NCI-H748 (cell line): ENCODE measurements at regions not wholly inside any gene's neighbourhood (a gene's known extent, or its start where the extent isn't known, plus 50 kb on each side); places are given as distances from the start of the nearest gene placed in this dataset.
"Not testable (repeated sequence)": the region's sequence is repeated elsewhere in the genome, so short reads cannot be mapped to it uniquely, and the experiment has no call there.

Source experiments
- DNase-seq: peaks from one replicate; lab custom pipeline; 2025; ENCODE audit not compliant: unreplicated experiment; lab: John Stamatoyannopoulos, UW

DNA sequence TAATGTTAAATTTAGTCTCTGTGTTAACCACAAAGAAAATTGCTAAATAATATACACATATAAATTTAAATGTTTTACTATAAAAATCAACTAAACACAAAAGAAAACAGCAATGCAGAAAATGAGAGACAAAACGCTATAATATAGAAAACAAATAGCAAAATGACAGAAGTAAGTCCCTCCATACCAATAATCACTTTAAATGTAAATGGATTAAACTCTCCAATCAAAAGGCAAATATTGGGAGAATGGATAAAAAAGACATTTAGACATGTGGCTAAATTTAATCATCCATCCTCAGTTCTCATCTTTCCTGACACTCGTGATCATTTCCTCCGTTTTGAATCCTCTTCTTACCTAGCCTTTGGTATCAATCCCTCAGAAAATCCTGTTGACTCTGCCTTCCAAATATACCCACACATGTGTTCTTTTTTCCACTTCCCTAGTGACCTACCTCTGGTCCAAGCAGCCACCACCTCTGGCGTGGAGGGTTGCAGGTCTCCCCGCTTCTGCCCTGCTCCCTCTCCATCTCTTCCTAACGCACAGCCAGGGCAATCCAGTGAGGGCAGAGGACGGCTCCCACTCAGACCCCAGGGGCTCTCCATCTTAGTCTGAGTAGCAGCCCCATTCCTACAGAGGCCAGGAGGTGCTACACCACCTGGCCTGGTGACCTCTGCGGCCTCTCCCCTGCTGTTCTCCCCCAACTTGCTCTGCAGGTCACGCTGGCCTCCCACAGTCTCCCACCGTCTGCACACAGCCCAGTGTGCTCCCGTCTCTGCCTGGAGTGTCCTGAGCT, 149.2 kb downstream of the RNASET2 start:
- no peak for DNase-seq

DNA sequence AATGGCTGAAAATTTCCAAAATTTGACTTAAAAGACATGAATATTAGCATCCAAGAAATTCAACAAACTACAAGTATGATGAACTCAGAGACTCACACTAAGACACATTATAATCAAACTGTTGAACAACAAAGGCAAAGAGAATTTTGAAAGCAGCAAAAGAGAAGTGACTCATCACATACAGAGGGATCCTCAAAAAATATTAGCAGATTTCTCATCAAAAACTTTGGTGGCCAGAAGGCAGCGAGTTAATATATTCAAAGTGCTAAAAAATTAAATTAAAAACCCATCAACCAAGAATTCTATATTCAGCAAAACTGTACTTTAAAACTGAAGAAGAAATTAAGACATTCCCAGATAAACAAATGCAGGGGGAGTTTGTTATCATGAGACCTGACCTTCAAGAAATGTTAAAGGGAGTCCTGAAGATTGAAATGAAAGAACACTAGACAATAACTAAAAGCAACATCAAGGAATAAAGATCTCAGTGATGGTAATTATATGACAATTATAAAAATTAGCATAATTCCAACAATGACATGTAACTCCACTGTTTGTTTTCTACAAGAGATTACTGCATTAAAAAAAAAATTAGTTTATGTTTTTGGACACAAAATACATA, 150.0 kb downstream of the RNASET2 start:
- no peak for DNase-seq

DNA sequence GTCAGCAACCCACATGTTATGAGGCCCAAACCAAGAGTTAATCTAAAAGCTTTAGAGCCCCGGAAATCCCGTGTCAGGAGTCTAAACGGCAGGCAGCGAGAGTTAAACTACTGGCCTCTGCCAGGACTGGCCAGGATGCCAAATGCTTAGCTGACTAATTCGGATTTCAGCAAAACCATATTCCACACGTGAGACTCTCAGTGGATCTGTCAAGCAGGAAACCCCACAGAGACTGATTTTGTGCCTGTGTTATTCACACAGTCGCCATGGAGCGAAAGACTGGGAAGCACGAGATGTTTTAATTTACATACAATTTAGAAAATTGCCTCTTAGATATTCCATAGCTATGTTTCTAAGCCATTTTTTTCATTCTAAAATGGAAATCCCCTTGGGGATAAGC, 152.9 kb downstream of the RNASET2 start:
- DNase-seq, result no peak

- DNase-seq, result no peak
Observed at GRCh38 chr6:166802401-166802800, 153.9 kb downstream of the RNASET2 start.

GRCh38 chr6:166800137-166800536, 156.2 kb downstream of the RNASET2 start:
- DNase-seq, result no peak

GRCh38 chr6:166798652-166799051, 157.7 kb downstream of the RNASET2 start:
- DNase-seq, result no peak

GRCh38 chr6:166796610-166797009, 159.7 kb downstream of the RNASET2 start:
- DNase-seq, result no peak

DNA sequence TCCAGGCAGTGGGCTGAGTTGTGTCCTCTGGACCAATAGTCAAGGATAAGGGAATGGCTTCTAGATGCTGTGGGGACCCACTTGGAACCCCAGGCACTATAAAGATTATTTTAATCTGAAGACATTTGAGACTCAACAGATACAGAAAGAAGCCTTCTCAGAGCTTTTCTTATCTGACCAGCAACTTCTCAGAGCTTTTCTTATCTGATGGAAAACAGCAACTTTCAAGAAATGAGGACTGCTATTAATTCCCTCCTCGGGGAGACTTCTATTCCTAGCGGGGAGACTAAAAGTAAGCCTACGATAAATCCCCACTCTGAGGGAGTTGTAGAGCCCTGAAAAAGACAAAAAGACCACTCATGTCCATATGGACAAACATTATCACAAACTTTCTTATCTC, 160.5 kb downstream of the RNASET2 start:
- DNase-seq, result no peak

- DNase-seq, result not testable (repeated sequence)
Observed at GRCh38 chr6:166790808-166791207, 163.8 kb upstream of the RPS6KA2 start.

- DNase-seq, result not testable (repeated sequence)
Observed at GRCh38 chr6:166788846-166789529, 161.9 kb upstream of the RPS6KA2 start.

DNA sequence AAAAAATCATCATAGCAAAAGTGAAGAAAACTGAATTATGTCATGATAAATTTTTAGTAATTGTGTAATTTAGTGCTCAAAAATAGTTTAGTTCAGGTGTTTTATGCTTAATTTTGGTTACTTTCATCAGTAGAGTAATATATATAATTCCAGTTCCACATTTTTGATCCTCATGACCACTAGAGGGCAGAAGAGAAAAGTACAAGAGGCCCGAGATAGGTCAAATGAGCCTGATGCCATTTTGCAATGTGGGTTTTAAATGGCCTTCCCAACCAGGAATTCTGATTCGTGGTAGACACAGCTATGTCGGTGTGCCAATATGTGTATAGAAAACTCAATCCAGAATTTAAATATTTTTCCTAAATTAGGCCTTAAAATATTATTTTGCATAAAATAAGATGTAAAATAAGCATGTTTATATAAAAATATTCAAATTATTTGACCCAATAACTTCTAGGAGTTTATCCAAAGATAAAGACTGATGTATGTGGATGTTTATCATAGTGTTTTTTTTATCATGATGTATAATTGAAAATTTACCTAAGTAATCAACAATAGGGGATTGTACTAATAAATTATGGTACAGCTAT, 159.7 kb upstream of the RPS6KA2 start:
- DNase-seq, result peak; percentile 74

GRCh38 chr6:166785131-166785530, 158.1 kb upstream of the RPS6KA2 start:
- DNase-seq, result no peak

GRCh38 chr6:166784691-166785090, 157.6 kb upstream of the RPS6KA2 start:
- no peak for DNase-seq

- DNase-seq, result no peak
Observed at GRCh38 chr6:166782520-166782919, 155.5 kb upstream of the RPS6KA2 start.

DNA sequence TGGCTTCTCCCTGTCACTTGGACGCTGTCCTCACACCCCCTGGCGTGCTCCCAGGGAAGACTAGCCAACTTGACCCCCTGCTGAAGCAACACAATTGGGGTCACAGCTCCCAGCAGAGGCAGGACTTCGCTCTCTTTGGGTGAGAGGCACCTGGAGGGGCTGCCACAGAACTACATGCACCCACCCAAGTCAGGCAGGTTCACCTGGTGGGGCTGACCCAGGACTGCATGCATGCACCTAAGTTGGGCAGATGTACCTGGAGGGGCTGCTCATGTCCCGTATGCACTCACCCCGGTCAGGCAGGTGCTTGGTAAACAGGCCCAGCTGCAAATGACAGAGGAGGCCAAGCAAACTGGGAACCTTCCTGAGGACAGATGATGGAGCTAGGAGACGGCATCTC, 154.3 kb upstream of the RPS6KA2 start:
- DNase-seq, result no peak

- DNase-seq, result no peak
Observed at GRCh38 chr6:166779963-166780683, 153.1 kb upstream of the RPS6KA2 start.

DNA sequence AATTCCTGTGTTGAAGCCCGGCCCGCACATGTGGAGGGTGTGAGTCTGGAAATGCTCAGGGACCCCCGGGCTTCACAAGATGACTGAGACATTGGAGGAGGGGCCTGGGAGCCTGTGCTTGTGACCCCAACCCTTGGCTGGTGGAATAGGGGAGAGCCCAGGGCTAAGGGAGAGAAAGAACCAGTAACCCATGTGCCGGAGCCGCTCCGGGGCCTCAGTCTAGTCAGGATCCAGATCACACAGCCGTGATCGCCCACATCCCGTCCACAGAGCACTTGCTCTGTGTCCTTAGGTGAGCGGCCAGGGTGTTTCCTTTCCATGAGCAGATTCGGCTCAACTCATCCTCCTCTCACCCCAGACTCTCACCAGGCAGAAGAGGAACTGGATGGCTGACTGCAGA, 152.3 kb upstream of the RPS6KA2 start:
- DNase-seq, result no peak

DNA sequence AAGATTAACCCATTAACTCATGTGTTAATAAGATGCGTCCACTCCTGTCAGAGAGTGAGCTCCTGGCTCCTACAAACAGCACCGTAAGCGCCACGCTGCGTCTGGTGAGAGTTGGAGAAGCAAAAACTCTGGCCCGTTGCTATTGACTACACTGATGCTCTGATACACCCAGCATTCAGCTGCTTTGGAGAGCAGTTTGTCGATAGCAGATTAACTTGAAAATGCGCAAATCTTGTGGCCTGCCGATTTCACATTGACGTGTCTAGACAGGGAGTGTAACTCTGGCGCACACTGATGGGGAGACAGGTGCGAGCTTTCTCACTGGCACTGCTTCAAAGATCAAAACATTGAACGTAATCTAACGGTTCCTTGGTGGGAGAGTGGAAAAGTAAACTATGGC, 151.7 kb upstream of the RPS6KA2 start:
- DNase-seq, result no peak

DNA sequence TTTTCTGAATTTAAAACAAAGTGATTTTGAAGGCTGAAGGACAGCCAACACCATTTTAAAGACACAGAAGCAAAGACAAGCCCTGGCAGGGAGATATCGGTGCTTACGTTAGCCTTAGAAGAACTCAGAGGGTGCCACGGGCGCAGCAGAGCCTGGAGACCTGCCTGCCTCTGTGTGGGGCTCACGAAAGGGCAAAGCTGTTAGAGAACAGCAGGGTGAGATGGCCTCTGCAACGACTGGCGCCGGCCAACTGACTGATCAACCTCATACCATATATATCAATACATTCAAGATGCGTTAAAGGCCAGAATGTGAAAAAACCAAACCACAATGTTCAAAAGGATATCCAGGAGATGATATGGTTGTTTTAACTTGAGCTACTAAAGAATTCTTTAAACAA, 151.0 kb upstream of the RPS6KA2 start:
- no peak for DNase-seq

DNA sequence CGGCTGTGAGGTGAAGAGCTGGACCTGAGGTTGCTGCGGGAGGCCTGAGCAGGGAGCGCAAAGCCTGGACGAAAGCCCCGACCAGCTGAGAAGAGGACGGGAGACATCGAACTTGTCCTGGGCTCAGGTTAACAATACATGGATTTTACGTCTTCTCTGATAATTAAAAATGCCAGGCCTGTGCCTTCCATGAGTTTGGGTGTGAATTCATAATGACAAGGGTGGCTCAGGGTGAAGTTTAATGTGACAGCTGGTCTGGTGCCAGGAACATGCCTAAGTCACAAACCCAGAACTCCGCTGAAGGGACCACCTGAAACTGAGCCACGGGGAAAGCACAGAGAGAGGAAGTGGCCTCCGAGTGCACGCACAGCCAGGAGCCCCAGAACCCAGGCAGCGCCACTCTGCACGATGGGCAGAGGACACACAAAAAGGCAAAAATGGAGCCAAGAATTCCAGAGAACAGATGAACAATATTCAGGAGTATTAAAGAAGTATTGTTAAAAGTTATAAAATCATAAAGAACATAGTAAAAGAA, 150.1 kb upstream of the RPS6KA2 start:
- DNase-seq, result no peak

- DNase-seq, result peak; percentile 53
Observed at GRCh38 chr6:166776571-166776970, 149.5 kb upstream of the RPS6KA2 start.
